Erythroblast (primary cell): ENCODE measurements at regions not wholly inside any gene's neighbourhood (a gene's known extent, or its start where the extent isn't known, plus 50 kb on each side); places are given as distances from the start of the nearest gene placed in this dataset.

Experiments
- GATA1 ChIP-seq: IDR thresholded peaks from 2 replicates; pipeline ENCODE4 v1.6.1; 2011; ENCODE audit warnings: low read depth, mild to moderate bottlenecking, control low read depth, low read length, moderate library complexity
- POLR2A ChIP-seq: IDR thresholded peaks from 2 replicates; pipeline ENCODE4 v1.6.1; 2011; ENCODE audit warnings: mild to moderate bottlenecking, low read length

- no peak for TF ChIP-seq POLR2A
- TF ChIP-seq GATA1 = no peak
Measured at GRCh38 chr2:221025398-221025797, 546.7 kb downstream of the EPHA4 start.
